Posterior cingulate gyrus (tissue), 11 donors: ENCODE measurements at regions not wholly inside any gene's neighbourhood (a gene's known extent, or its start where the extent isn't known, plus 50 kb on each side); places are given as distances from the start of the nearest gene placed in this dataset.
"Not testable (repeated sequence)": the region's sequence is repeated elsewhere in the genome, so short reads cannot be mapped to it uniquely, and the experiment has no call there.

Source experiments
- DNase-seq, 10 donors: peaks; one replicate each; pipeline versions ENCODE4 v3.0.0 to v3.0.0-alpha.2; 2020 to 2021; ENCODE audit warnings: mixed read lengths in 3 of 10
- intact Hi-C: fragments of 100-400 bp; cut with DNase I; formaldehyde crosslinking; loops from one replicate; pipeline ENCODE4 v1.15.1; 2023

GRCh38 chr1:143651350-143651992, 320.3 kb downstream of the FAM72C start:
- DNase-seq: peak in 1 of 10 donors; percentile 57
- intact Hi-C loops: no loop called here

DNA sequence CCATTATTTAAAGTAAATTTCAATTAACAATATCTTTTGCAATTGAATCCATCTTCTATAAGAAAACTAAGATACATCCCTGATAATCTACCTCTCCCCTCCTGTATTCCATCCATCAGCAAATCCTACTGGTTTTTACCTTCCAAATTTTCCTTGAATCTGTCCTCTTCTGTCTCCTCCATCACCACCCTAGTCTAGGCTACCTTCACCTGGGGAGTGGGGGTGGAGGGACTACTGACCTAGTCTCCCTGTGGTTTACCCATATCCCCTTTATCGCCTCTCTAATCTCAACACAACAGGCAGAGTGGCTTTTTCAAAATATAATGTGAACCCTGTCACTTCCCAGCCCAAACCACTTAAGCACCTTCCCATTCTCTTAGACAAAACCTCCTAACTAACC, 327.8 kb downstream of the FAM72C start:
- intact Hi-C loops, DNase-seq: not testable (repeated sequence)

DNA sequence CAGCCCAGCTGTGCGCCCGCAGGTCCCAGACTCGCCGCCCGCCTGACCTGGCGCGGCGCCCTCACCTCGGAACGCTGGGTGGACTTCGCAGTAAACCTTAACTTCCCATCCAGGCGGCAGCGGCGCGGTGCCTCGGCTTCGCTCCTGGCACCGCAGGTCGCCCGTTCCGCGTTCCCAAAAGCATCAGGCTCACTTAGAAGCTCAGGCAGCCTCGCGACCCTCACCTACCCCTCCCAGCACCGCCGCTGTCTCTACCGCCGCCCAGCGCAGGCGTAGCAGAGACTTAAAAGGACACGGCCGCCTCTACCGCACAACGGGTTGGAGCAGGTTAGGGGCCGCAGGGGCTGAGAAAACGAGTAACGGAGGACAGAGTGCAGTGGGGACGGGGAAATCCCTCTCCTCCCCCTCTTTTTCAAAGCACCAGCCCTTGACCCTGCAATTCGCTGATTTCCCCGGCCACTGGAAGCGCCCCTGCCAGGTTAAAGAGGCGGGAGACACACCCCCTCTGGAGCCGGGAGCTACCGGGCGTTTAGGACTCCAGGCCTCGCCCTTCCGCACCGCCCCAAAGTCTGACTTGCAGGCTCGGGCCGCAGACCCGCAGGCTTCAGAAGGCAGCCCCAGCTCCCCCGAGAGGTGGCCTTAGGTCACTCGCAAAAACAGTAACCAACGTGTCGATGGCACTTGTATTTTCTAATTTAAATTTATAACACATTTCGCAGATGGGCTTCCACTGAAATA, 328.5 kb downstream of the FAM72C start:
- intact Hi-C loops: no loop called here
- DNase-seq: peak in 1 of 10 donors; percentile 74

GRCh38 chr1:143625886-143626285, 345.9 kb downstream of the FAM72C start:
- intact Hi-C loops: no loop called here
- no peak for DNase-seq

DNA sequence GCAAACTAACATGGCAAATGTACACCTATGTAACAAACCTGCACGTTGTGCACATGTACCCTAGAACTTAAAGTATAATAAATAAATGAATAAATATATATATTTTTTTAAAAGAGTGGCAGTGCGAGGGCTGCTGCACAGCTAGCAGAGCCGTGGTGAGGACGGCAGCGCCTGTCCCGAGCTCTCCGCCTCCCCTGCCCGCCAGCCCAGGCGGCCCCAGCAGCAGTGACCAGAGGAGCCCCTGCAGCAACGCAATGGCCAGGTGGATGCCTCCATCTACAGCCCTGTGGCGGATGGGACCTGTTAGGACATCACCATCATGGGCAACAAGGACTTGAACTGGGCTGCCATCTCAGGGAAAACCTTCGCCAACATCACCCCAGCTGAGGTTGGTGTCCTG, 351.9 kb downstream of the FAM72C start:
- DNase-seq: peak in 1 of 10 donors; percentile 34
- intact Hi-C loops: no loop called here

GRCh38 chr1:143611159-143611558, 360.6 kb downstream of the FAM72C start:
- intact Hi-C loops: no loop called here
- DNase-seq: no peak

DNA sequence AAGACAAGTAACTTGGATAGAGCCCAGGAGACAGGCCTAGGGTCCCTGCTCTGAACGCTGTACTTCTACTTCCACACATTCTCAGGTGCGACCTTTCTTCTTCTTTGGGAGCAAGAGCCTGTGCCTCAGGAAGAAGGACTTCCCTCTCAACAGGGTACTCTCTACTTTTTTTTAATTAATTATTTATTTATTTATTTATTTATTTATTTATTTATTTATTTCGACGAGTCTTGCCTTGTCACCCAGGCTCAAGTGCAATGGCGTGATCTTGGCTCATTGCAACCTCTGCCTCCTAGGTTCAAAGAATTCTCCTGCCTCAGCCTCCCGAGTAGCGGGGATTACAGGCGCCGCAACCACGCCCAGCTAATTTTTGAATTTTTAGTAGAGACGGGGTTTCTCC, 361.6 kb downstream of the FAM72C start:
- intact Hi-C loops: no loop called here
- DNase-seq: no peak

GRCh38 chr1:143604887-143605286, 366.9 kb downstream of the FAM72C start:
- intact Hi-C loops: no loop called here
- DNase-seq: no peak

GRCh38 chr1:143584508-143584907, 387.3 kb downstream of the FAM72C start:
- intact Hi-C loops: no loop called here
- no peak for DNase-seq

DNA sequence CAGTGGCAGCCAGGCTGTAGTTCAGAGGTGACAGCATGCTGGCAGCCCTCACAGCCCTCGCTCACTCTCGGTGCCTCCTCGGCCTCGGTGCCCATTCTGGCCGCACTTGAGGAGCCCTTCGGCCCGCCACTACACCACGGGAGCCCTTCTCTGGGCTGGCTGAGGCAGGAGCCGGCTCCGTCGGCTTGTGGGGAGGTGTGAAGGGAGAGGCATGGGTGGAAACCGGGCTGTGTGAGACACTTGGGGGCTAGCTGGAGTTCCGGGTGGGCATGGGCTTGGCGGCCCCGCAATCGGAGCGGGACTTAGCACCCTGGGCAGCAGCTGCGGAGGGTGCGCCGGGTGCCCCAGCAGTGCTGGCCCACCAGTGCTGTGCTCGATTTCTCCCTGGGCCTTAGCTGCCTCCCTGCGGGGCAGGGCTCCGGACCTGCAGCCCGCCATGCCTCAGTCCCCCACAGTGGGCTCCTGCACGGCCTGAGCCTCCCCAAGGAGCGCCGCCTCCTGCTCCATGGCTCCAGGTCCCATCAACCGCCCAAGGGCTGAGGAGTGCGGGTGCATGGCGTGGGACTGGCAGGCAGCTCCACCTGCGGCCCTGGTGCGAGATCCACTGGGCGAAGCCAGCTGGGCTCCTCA, 396.8 kb downstream of the FAM72C start:
- intact Hi-C loops: no loop called here
- peak in 1 of 10 donors; percentile 77 for DNase-seq

DNA sequence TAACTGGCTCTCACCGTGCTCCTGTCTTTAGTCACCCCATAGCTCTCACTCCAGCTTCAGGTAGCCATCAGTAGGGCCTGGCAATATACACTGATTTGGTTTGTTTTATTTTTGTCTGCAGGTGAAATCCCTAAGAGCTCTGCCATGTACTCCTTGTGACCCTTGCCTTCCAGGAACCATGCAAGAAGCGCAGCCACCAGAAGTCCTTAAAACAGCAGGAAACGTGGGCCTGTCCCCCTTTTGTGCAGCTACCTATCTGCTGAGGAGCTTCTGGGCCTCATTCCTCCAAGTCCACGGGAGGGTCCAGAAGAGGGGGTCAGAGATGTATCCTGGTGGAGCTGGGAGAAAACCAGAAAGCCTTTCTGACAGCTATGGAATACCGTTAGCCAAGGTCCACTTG, 399.1 kb downstream of the FAM72C start:
- intact Hi-C loops, DNase-seq: not testable (repeated sequence)

GRCh38 chr1:143563761-143564160, 408.0 kb downstream of the FAM72C start:
- DNase-seq, intact Hi-C loops: not testable (repeated sequence)

- intact Hi-C loops: no loop called here
- DNase-seq: no peak
Measured at GRCh38 chr1:143553627-143554026, 418.2 kb downstream of the FAM72C start.

DNA sequence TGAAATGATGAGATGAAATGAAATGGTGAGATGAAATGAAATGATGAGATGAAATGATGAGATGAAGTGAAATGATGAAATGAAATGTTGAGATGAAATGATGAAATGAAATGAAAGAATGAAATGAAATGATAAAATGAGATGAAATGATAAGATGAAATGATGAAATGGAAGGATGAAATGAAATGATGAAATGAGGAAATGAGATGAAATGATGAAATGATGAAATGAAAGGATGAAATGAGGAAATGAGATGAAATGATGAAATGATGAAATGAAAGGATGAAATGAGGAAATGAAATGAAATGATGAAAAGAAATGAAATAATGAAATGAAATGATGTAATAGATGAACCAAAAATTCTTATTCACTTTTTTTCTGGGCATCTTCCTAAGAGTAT, 467.1 kb downstream of the FAM72C start:
- DNase-seq, intact Hi-C loops: not testable (repeated sequence)

DNA sequence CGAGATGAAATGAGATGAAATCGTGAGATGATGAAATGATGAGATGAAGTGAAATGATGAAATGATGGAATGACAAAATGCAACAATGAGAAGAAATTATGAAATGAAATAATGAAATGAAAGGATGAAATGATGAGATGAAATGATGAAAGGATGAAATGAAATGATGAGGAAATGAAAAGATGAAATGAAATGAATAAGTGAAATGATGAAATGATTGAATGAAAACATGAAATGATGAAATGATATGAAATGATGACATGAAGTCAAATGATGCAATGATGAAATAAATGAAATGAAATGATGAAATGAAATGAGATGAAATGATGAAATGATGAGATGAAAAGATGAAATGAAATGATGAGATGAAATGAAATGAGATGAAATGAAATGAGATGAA, 467.7 kb downstream of the FAM72C start:
- DNase-seq, intact Hi-C loops: not testable (repeated sequence)

- intact Hi-C loops: not testable (repeated sequence)
Measured at GRCh38 chr1:143503048-143503447, 468.7 kb downstream of the FAM72C start.

GRCh38 chr1:143502038-143502437, 469.7 kb downstream of the FAM72C start:
- intact Hi-C loops, DNase-seq: not testable (repeated sequence)

More at GRCh38 chr1:143503048-143503447, 468.7 kb downstream of the FAM72C start:
- DNase-seq: not testable (repeated sequence)

GRCh38 chr1:143498059-143498749, 473.6 kb downstream of the FAM72C start:
- intact Hi-C loops: not testable (repeated sequence)
- peak in 4 of 10 donors; percentile 5 to 61 (median 30) for DNase-seq

DNA sequence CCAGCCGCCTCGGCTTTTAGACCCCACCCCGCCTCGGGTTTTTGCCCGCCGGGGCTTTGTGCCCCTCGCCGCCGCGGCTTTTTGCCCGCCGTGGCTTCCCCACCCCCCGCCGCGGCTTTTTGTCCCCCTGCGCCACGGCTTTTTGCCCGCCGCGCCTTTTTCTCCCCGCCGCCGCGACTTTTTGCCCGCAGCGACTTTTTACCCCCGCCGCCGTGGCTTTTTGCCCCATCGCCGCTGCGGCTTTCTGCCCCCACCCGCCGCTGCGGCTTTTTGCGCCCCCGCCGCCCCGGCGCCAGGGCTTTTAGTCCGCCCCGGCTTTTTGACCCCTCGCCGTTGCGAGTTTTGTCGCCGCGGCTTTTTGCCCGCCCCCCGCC, 474.4 kb downstream of the FAM72C start:
- intact Hi-C loops: no loop called here
- DNase-seq: peak in 3 of 10 donors; percentile 3 to 36 (median 9)

- intact Hi-C loops: not testable (repeated sequence)
- DNase-seq: peak in 1 of 10 donors; percentile 4
Measured at GRCh38 chr1:143496526-143497373, 475.0 kb downstream of the FAM72C start.
